ENCODE measurements at regions not wholly inside any gene's neighbourhood (a gene's known extent, or its start where the extent isn't known, plus 50 kb on each side); places are given as distances from the start of the nearest gene placed in this dataset.

DNA sequence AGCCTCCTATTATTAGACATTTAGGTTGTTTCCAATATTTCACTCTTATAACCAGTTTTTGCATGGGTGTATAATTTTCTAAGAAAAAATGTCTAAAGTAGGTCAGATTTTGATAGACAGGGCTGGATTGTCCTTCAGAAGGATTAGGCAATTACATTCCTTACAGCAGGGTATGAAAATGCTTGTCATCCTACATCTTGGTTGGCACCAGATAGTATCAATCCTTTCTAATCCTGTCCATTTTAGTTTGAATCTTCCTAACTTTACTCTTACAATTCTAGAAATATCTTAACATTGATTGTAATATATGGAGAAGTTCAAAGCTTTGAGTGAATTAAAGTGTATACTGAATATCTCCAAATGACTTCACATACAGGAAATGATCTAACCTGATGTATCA is 63.0 kb upstream of the ZBED5 start:
- DNase-seq (ENCODE audit: low spot score) = no peak

DNA sequence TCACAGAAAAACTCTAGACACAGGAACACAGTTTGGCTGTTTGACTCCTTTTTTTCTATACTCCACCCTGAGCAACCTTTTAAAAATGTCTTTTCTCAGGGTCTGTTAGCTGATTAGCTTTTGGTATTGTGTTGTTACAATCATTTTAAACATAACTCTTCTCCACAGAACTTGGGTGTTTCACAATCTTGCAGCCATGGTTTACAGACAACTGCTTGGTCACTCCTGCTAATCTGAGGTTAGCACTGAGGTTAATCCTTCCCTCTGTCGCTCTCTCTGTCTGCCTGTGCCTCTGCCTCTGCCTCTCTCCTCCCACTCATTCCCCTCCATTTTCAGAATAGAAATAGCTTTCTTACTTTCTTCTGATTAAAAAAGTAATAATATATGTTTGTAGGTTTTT is 62.4 kb upstream of the ZBED5 start:
- WGBS (ENCODE audit: low lambda C conversion rate, missing lambda C conversion rate) = 24% methylated on average over 1 of the region's 1 CpG
- TF ChIP-seq EZH2 (IDR thresholded peaks at IDR 0.05; ENCODE audit: borderline replicate concordance) = no peak
- TF ChIP-seq EZH2phosphoT487 (IDR thresholded peaks at IDR 0.05; ENCODE audit: low read depth, severe bottlenecking, unreplicated experiment) = no peak
- TF ChIP-seq, protein P1, sequence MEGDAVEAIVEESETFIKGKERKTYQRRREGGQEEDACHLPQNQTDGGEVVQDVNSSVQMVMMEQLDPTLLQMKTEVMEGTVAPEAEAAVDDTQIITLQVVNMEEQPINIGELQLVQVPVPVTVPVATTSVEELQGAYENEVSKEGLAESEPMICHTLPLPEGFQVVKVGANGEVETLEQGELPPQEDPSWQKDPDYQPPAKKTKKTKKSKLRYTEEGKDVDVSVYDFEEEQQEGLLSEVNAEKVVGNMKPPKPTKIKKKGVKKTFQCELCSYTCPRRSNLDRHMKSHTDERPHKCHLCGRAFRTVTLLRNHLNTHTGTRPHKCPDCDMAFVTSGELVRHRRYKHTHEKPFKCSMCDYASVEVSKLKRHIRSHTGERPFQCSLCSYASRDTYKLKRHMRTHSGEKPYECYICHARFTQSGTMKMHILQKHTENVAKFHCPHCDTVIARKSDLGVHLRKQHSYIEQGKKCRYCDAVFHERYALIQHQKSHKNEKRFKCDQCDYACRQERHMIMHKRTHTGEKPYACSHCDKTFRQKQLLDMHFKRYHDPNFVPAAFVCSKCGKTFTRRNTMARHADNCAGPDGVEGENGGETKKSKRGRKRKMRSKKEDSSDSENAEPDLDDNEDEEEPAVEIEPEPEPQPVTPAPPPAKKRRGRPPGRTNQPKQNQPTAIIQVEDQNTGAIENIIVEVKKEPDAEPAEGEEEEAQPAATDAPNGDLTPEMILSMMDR (IDR thresholded peaks at IDR 0.05; ENCODE audit: poor library complexity) = no peak
- Histone ChIP-seq H3K4me1 (ENCODE audit: insufficient read depth) (no peaks in the 10 kb centered on the region), H4K20me1 (ENCODE audit: insufficient read depth, poor library complexity, severe bottlenecking) (no peaks in the 10 kb centered on the region), H3K27ac (no peak overlapping the region), H3K9me3 (ENCODE audit: low read depth) (no peaks in the 10 kb centered on the region), H3K79me2 (no peaks in the 10 kb centered on the region), H3K4me3 (no peak overlapping the region), H3K36me3 (replicated peaks; ENCODE audit: insufficient read depth, low read depth) (no peaks in the 10 kb centered on the region), H3K4me2 (no peak overlapping the region), H3K27me3 (no peaks in the 10 kb centered on the region), H2AFZ (no peak overlapping the region), H3K9me2 (replicated peaks; ENCODE audit: insufficient read depth) (peaks cover 2% of the 10 kb centered on the region)
- DNase-seq (ENCODE audit: low spot score) = no peak

More for the DNA sequence above, 63.0 kb upstream of the ZBED5 start:
- Histone ChIP-seq H3K36me3 (replicated peaks; ENCODE audit: insufficient read depth, low read depth) (no peaks in the 10 kb centered on the region), H3K79me2 (no peaks in the 10 kb centered on the region), H2AFZ (no peak overlapping the region), H3K27me3 (no peaks in the 10 kb centered on the region), H3K9me2 (replicated peaks; ENCODE audit: insufficient read depth) (peaks cover 2% of the 10 kb centered on the region), H4K20me1 (ENCODE audit: insufficient read depth, poor library complexity, severe bottlenecking) (no peaks in the 10 kb centered on the region), H3K4me2 (no peak overlapping the region), H3K9me3 (ENCODE audit: low read depth) (no peaks in the 10 kb centered on the region), H3K4me3 (no peak overlapping the region), H3K27ac (no peak overlapping the region), H3K4me1 (ENCODE audit: insufficient read depth) (no peaks in the 10 kb centered on the region)
- TF ChIP-seq, protein P1 (IDR thresholded peaks at IDR 0.05; ENCODE audit: poor library complexity) = no peak
- TF ChIP-seq EZH2 (IDR thresholded peaks at IDR 0.05; ENCODE audit: borderline replicate concordance) (no peak), EZH2phosphoT487 (IDR thresholded peaks at IDR 0.05; ENCODE audit: low read depth, severe bottlenecking, unreplicated experiment) (no peak)

DNA sequence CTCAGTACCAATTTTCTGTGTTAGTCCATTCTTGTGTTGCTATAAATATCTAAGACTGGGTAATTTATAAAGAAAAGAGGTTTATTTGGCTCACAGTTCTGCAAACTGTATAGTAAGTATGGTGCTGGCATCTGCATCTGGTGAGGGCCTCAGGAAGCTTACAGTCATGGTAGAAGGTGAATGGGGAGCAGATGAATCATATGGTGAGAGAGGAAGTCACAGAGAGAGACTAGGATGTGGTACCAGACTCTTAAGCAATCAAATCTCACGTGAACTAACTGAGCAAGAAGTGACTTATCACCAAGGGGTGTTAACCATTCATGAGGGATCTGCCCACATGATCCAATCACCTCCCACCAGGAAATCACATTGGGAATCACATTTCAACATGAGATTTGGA is 60.8 kb upstream of the ZBED5 start:
- H3K4me3 ChIP-seq = no peak overlapping the region
- no peak overlapping the region for H3K27ac ChIP-seq
- no peaks in the 10 kb centered on the region for H3K9me2 ChIP-seq (replicated peaks; ENCODE audit: insufficient read depth)
- H3K36me3 ChIP-seq (replicated peaks; ENCODE audit: insufficient read depth, low read depth) = no peaks in the 10 kb centered on the region
- WGBS (ENCODE audit: low lambda C conversion rate, missing lambda C conversion rate) = 63% methylated on average over 1 of the region's 1 CpG
- H4K20me1 ChIP-seq (ENCODE audit: insufficient read depth, poor library complexity, severe bottlenecking) = no peaks in the 10 kb centered on the region
- DNase-seq (ENCODE audit: low spot score) = no peak
- TF ChIP-seq, protein P1 (IDR thresholded peaks at IDR 0.05; ENCODE audit: poor library complexity) = no peak
- TF ChIP-seq EZH2 (IDR thresholded peaks at IDR 0.05; ENCODE audit: borderline replicate concordance) (no peak), EZH2phosphoT487 (IDR thresholded peaks at IDR 0.05; ENCODE audit: low read depth, severe bottlenecking, unreplicated experiment) (no peak)
- no peak overlapping the region for H2AFZ ChIP-seq
- H3K4me1 ChIP-seq (ENCODE audit: insufficient read depth) = no peaks in the 10 kb centered on the region
- H3K27me3 ChIP-seq = no peaks in the 10 kb centered on the region
- H3K9me3 ChIP-seq (ENCODE audit: low read depth) = no peaks in the 10 kb centered on the region
- no peaks in the 10 kb centered on the region for H3K79me2 ChIP-seq
- no peak overlapping the region for H3K4me2 ChIP-seq

DNA sequence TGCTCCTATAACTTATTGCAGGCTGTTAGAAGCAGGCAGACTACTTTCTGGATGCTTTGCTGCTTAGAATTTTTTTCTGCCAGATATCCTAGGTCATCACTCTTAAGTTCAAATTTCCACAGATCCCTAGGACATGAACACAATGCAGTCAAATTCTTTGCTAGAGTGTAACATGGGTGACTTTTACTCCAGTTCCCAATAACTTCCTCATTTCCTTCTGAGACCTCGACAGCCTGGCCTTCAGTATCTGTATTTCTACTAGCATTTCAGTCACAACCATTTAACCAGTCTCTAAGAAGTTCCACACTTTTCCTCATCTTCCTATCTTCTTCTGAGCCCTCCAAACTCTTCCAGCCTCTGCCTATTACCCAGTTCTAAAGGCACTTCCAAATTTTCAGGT is 60.4 kb upstream of the ZBED5 start:
- Histone ChIP-seq H3K4me1 (ENCODE audit: insufficient read depth) (no peaks in the 10 kb centered on the region), H3K36me3 (replicated peaks; ENCODE audit: insufficient read depth, low read depth) (no peaks in the 10 kb centered on the region), H3K4me2 (no peak overlapping the region), H4K20me1 (ENCODE audit: insufficient read depth, poor library complexity, severe bottlenecking) (no peaks in the 10 kb centered on the region), H3K4me3 (no peak overlapping the region), H3K9me3 (ENCODE audit: low read depth) (no peaks in the 10 kb centered on the region), H3K9me2 (replicated peaks; ENCODE audit: insufficient read depth) (no peaks in the 10 kb centered on the region), H3K27ac (no peak overlapping the region), H3K79me2 (no peaks in the 10 kb centered on the region), H3K27me3 (no peaks in the 10 kb centered on the region), H2AFZ (no peak overlapping the region)
- DNase-seq (ENCODE audit: low spot score) = no peak
- TF ChIP-seq, protein P1 (IDR thresholded peaks at IDR 0.05; ENCODE audit: poor library complexity) = no peak
- TF ChIP-seq EZH2 (IDR thresholded peaks at IDR 0.05; ENCODE audit: borderline replicate concordance) (no peak), EZH2phosphoT487 (IDR thresholded peaks at IDR 0.05; ENCODE audit: low read depth, severe bottlenecking, unreplicated experiment) (no peak)
- WGBS (ENCODE audit: low lambda C conversion rate, missing lambda C conversion rate) = 100% methylated on average over 1 of the region's 1 CpG

Measured in hepatocyte (in vitro differentiated cells).